ENCODE measurements at regions not wholly inside any gene's neighbourhood (a gene's known extent, or its start where the extent isn't known, plus 50 kb on each side); places are given as distances from the start of the nearest gene placed in this dataset.
A peak's percentile ranks its signal among the peaks of the same experiment; 100 is the strongest.
"Not testable (repeated sequence)": the region's sequence is repeated elsewhere in the genome, so short reads cannot be mapped to it uniquely, and the experiment has no call there.

- peak in 1 of 2 donors; percentile 82 for DNase-seq
Observed at GRCh38 chr3:138890555-138891187, 55.9 kb upstream of the PIK3CB start.

DNA sequence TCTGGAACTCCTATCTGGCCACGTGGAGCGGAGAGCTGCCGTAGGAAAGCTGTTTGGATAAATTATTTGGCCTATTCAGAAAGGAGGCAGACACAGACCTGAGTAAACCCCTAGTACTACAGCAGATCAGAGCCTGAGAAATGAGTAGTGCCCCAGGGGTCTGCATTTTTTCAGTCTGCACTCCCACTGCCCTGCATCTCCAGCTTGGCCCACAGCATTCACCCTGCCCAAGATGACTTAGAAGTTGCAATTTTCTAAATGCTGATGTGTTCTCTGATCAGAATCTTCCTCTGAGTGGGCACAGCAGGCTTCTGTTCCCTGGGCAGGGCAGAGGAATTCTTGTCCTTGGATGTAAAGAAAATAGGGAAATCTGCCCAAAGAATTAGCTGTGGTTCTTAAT is 55.1 kb upstream of the PIK3CB start:
- no peak for DNase-seq

DNA sequence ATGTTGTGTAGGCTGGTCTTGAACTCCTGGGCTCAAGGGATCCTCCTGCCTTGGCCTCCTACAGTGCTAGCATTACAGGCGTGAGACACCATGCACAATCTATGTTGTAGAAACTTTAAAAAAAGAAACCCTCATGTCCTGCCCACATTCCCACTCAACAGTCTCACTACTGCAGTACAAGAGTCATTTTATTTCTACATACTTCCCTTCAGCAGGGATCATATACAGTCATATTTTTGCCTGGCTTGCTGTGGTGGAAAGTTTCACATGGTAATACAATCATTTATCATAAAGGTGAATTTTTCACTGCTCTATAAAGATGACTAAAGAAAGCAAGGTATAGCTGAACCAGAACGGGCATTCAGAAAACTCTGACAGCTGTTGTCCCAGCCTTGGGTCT is 53.8 kb upstream of the PIK3CB start:
- no peak for DNase-seq

DNA sequence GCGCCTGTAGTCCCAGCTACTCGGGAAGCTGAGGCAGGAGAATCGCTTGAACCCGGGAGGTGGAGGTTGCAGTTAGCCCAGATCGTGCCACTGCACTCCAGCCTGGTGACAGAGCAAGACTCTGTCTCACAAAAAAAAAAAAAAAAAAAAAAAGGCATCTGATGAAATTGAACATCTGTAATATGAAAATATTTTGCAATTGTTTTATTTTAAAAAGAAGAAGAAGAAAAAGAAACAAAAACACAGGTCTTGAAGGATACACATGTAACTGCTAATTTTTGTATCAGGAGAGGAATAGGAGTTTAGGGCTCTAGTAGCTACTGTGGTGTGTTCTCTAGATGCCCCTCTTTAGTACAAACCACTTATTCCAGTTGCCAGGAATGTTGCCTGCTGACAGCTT is 51.4 kb upstream of the PIK3CB start:
- not testable (repeated sequence) for DNase-seq
